ENCODE measurements at regions not wholly inside any gene's neighbourhood (a gene's known extent, or its start where the extent isn't known, plus 50 kb on each side); places are given as distances from the start of the nearest gene placed in this dataset.

DNA sequence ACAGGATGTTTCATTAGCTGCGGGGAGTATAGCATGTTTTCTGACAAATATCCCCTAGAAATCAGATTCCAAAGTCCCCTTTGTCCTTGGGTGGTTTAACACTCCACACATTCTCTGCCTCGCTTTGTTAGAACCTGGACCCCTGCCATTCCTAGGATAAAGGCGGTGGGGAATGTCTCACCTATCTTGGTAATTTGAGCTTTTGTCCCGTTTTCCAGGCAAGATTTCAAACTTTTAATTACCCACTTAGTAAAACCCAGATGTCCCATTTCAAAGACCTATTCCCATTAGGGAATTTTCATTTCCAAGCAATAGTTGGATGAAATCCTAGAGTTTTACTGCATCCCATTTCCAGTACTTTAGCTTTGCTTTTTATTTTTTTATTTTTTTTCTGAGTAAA lies 501.0 kb upstream of the MAP3K7 start:
- DNase-seq (no peak), FAIRE-seq (no peak)
- Histone ChIP-seq H3K4me1 (ENCODE audit: control insufficient read depth in 3 of 3, insufficient read depth in 2 of 3, low read depth in 1 of 3, low read length in 2 of 3) (no peaks in the 10 kb centered on the region), H3K9me3 (ENCODE audit: control insufficient read depth in 2 of 2, insufficient read depth in 1 of 2, low read depth in 1 of 2, low read length in 1 of 2) (no peaks in the 10 kb centered on the region), H3K36me3 (ENCODE audit: control insufficient read depth in 3 of 3, insufficient read depth in 2 of 3, low read depth in 1 of 3, low read length in 3 of 3) (no peaks in the 10 kb centered on the region), H3K4me3 (ENCODE audit: low read depth in 1 of 3, low read length in 3 of 3) (no peak overlapping the region), H3K27ac (ENCODE audit: low read depth in 1 of 3, low read length in 2 of 3) (no peak overlapping the region), H3K27me3 (ENCODE audit: control insufficient read depth in 3 of 3, insufficient read depth in 3 of 3, low read length in 3 of 3) (no peaks in the 10 kb centered on the region)
- 59 to 62% (median 60%) methylated on average over 4 of the region's 4 CpGs for WGBS, 3 donors

- Histone ChIP-seq H3K4me1 (ENCODE audit: control insufficient read depth in 3 of 3, insufficient read depth in 2 of 3, low read depth in 1 of 3, low read length in 2 of 3) (peaks cover 0 to 12% (median 0%) of the 10 kb centered on the region in 3 donors), H3K27me3 (ENCODE audit: control insufficient read depth in 3 of 3, insufficient read depth in 3 of 3, low read length in 3 of 3) (no peaks in the 10 kb centered on the region), H3K36me3 (ENCODE audit: control insufficient read depth in 3 of 3, insufficient read depth in 2 of 3, low read depth in 1 of 3, low read length in 3 of 3) (no peaks in the 10 kb centered on the region), H3K9me3 (ENCODE audit: control insufficient read depth in 2 of 2, insufficient read depth in 1 of 2, low read depth in 1 of 2, low read length in 1 of 2) (no peaks in the 10 kb centered on the region), H3K4me3 (ENCODE audit: low read depth in 1 of 3, low read length in 3 of 3) (no peak overlapping the region), H3K27ac (ENCODE audit: low read depth in 1 of 3, low read length in 2 of 3) (no peak overlapping the region)
- 69 to 86% (median 85%) methylated on average over 5 of the region's 5 CpGs for WGBS, 3 donors
- FAIRE-seq (no peak), DNase-seq (no peak)
These were observed 496.3 kb upstream of the MAP3K7 start for GRCh38 chr6:91083211-91083610.

- H3K4me1 ChIP-seq (ENCODE audit: control insufficient read depth in 3 of 3, insufficient read depth in 2 of 3, low read depth in 1 of 3, low read length in 2 of 3) = peaks cover 0 to 12% (median 0%) of the 10 kb centered on the region in 3 donors
- H3K27ac ChIP-seq (ENCODE audit: low read depth in 1 of 3, low read length in 2 of 3) = no peak overlapping the region
- 60 to 67% (median 66%) methylated on average over 3 of the region's 3 CpGs for WGBS, 3 donors
- DNase-seq (peak in 1 of 2 donors; percentile 11), FAIRE-seq (no peak)
- H3K9me3 ChIP-seq (ENCODE audit: control insufficient read depth in 2 of 2, insufficient read depth in 1 of 2, low read depth in 1 of 2, low read length in 1 of 2) = no peaks in the 10 kb centered on the region
- no peak overlapping the region for H3K4me3 ChIP-seq (ENCODE audit: low read depth in 1 of 3, low read length in 3 of 3)
- no peaks in the 10 kb centered on the region for H3K36me3 ChIP-seq (ENCODE audit: control insufficient read depth in 3 of 3, insufficient read depth in 2 of 3, low read depth in 1 of 3, low read length in 3 of 3)
- no peaks in the 10 kb centered on the region for H3K27me3 ChIP-seq (ENCODE audit: control insufficient read depth in 3 of 3, insufficient read depth in 3 of 3, low read length in 3 of 3)
These were observed 495.5 kb upstream of the MAP3K7 start for GRCh38 chr6:91082311-91082832.

DNA sequence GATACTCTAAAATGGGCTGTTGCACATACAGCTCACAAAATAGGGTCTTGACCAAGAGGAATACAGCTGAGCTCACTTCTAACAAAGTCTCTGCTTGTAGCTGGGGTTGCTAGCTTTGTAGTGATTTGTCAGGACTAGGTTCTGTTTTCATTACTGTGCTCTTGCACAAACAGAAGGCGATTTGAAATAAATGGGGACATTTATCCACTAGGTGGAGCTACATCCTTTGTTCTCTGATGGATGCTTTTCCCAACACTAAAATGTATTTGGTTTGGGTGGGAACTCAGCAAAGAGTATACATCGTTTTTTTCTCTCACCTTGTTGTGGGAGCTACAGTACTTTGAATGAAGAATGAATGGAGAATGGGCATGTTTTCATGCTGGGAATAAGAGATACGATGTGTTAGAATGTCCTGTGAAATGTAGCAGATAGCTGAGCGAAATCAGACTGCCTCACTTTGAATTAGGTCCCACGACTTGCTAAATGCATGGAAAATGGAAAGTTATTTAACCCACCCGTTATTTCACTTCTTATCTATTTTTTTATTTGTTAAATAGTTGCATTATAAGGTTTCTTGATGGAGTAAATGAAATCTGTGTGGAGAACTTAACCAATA lies 494.7 kb upstream of the MAP3K7 start:
- Histone ChIP-seq H3K9me3 (ENCODE audit: control insufficient read depth in 2 of 2, insufficient read depth in 1 of 2, low read depth in 1 of 2, low read length in 1 of 2) (no peaks in the 10 kb centered on the region), H3K27ac (ENCODE audit: low read depth in 1 of 3, low read length in 2 of 3) (no peak overlapping the region), H3K27me3 (ENCODE audit: control insufficient read depth in 3 of 3, insufficient read depth in 3 of 3, low read length in 3 of 3) (no peaks in the 10 kb centered on the region), H3K4me3 (ENCODE audit: low read depth in 1 of 3, low read length in 3 of 3) (no peak overlapping the region), H3K36me3 (ENCODE audit: control insufficient read depth in 3 of 3, insufficient read depth in 2 of 3, low read depth in 1 of 3, low read length in 3 of 3) (no peaks in the 10 kb centered on the region), H3K4me1 (ENCODE audit: control insufficient read depth in 3 of 3, insufficient read depth in 2 of 3, low read depth in 1 of 3, low read length in 2 of 3) (peaks cover 0 to 12% (median 0%) of the 10 kb centered on the region in 3 donors)
- FAIRE-seq = no peak
- WGBS, 3 donors = 31 to 35% (median 33%) methylated on average over 6 of the region's 6 CpGs
- peak; percentile 58 to 74 for DNase-seq

DNA sequence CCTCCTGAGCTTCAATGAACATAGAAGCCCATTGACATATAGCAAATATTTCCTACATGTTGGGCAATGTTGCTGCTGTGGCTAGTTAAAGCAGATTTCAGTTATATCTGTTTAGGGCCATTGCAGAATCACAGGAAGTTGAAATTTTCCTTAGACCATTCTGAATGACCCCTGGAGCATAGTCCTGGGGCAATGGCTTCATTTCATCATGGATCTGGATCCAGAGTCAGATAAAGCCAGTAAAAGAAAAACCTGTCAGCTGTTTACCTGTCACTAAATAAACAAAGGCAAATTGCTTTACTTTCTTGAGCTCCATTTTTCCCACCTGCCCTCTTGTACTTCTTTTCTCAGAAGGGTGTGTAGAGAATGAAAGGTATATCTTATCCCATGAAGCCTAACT lies 494.0 kb upstream of the MAP3K7 start:
- DNase-seq (peak in 1 of 2 donors; percentile 60), FAIRE-seq (no peak)
- Histone ChIP-seq H3K4me3 (ENCODE audit: low read depth in 1 of 3, low read length in 3 of 3) (no peak overlapping the region), H3K27ac (ENCODE audit: low read depth in 1 of 3, low read length in 2 of 3) (no peak overlapping the region), H3K4me1 (ENCODE audit: control insufficient read depth in 3 of 3, insufficient read depth in 2 of 3, low read depth in 1 of 3, low read length in 2 of 3) (peaks cover 0 to 12% (median 0%) of the 10 kb centered on the region in 3 donors), H3K36me3 (ENCODE audit: control insufficient read depth in 3 of 3, insufficient read depth in 2 of 3, low read depth in 1 of 3, low read length in 3 of 3) (no peaks in the 10 kb centered on the region), H3K27me3 (ENCODE audit: control insufficient read depth in 3 of 3, insufficient read depth in 3 of 3, low read length in 3 of 3) (no peaks in the 10 kb centered on the region), H3K9me3 (ENCODE audit: control insufficient read depth in 2 of 2, insufficient read depth in 1 of 2, low read depth in 1 of 2, low read length in 1 of 2) (no peaks in the 10 kb centered on the region)

DNA sequence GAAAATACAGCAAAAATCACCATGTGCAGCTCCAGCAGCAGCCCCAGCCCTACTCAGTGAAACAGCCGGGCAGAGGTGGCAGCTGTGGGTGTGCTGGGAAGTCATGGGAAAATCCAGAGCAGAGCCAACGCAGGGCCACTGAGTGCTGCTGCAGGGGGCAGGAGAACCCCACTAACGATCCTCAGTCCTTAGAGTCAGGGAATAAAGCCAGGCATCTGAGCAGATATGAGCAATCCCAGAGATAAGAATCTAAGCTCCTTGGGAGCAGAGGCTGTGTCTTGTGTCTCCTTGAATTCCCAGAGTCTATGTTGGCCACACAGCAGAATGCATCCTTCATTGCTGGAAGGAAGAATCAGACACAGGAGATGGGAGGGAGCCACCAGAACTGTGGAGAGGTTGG lies 493.1 kb upstream of the MAP3K7 start:
- no peaks in the 10 kb centered on the region for H3K9me3 ChIP-seq (ENCODE audit: control insufficient read depth in 2 of 2, insufficient read depth in 1 of 2, low read depth in 1 of 2, low read length in 1 of 2)
- no peak overlapping the region for H3K4me3 ChIP-seq (ENCODE audit: low read depth in 1 of 3, low read length in 3 of 3)
- FAIRE-seq = no peak
- H3K27me3 ChIP-seq (ENCODE audit: control insufficient read depth in 3 of 3, insufficient read depth in 3 of 3, low read length in 3 of 3) = no peaks in the 10 kb centered on the region
- no peak overlapping the region for H3K27ac ChIP-seq (ENCODE audit: low read depth in 1 of 3, low read length in 2 of 3)
- H3K36me3 ChIP-seq (ENCODE audit: control insufficient read depth in 3 of 3, insufficient read depth in 2 of 3, low read depth in 1 of 3, low read length in 3 of 3) = no peaks in the 10 kb centered on the region
- peaks cover 0 to 12% (median 0%) of the 10 kb centered on the region in 3 donors for H3K4me1 ChIP-seq (ENCODE audit: control insufficient read depth in 3 of 3, insufficient read depth in 2 of 3, low read depth in 1 of 3, low read length in 2 of 3)
- no peak for DNase-seq
- 54 to 73% (median 71%) methylated on average over 3 of the region's 3 CpGs for WGBS, 3 donors

- H3K27me3 ChIP-seq (ENCODE audit: control insufficient read depth in 3 of 3, insufficient read depth in 3 of 3, low read length in 3 of 3) = no peaks in the 10 kb centered on the region
- DNase-seq (no peak), FAIRE-seq (no peak)
- no peaks in the 10 kb centered on the region for H3K9me3 ChIP-seq (ENCODE audit: control insufficient read depth in 2 of 2, insufficient read depth in 1 of 2, low read depth in 1 of 2, low read length in 1 of 2)
- WGBS, 3 donors = 20 to 61% (median 36%) methylated on average over 5 of the region's 5 CpGs
- no peak overlapping the region for H3K4me3 ChIP-seq (ENCODE audit: low read depth in 1 of 3, low read length in 3 of 3)
- H3K27ac ChIP-seq (ENCODE audit: low read depth in 1 of 3, low read length in 2 of 3) = no peak overlapping the region
- H3K36me3 ChIP-seq (ENCODE audit: control insufficient read depth in 3 of 3, insufficient read depth in 2 of 3, low read depth in 1 of 3, low read length in 3 of 3) = no peaks in the 10 kb centered on the region
- peaks cover 0 to under 1% (median 0%) of the 10 kb centered on the region in 3 donors for H3K4me1 ChIP-seq (ENCODE audit: control insufficient read depth in 3 of 3, insufficient read depth in 2 of 3, low read depth in 1 of 3, low read length in 2 of 3)
These were observed 488.5 kb upstream of the MAP3K7 start for GRCh38 chr6:91075244-91075976.

DNA sequence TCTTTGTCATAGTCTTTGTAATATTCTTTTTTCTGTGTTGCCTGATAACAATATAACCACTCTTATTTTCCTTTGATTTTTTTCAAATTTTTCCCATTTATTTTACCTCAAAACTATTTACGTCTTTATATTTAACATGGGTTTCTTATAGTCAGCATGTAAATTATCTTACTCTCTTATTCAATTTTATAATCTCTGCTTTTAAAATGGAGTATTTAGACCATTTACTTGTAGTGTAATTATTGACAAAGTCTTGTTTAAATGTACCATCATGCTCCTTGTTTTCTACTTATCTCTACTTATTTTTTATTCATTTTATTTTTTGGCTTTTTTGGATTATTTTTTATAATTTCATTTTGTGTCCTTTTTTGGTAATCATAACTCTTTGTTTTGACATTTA lies 476.5 kb upstream of the MAP3K7 start:
- no peak overlapping the region for H3K4me3 ChIP-seq (ENCODE audit: low read depth in 1 of 3, low read length in 3 of 3)
- H3K9me3 ChIP-seq (ENCODE audit: control insufficient read depth in 2 of 2, insufficient read depth in 1 of 2, low read depth in 1 of 2, low read length in 1 of 2) = peaks cover 0 to 9% of the 10 kb centered on the region in 2 donors
- no peaks in the 10 kb centered on the region for H3K36me3 ChIP-seq (ENCODE audit: control insufficient read depth in 3 of 3, insufficient read depth in 2 of 3, low read depth in 1 of 3, low read length in 3 of 3)
- H3K27ac ChIP-seq (ENCODE audit: low read depth in 1 of 3, low read length in 2 of 3) = no peak overlapping the region
- H3K27me3 ChIP-seq (ENCODE audit: control insufficient read depth in 3 of 3, insufficient read depth in 3 of 3, low read length in 3 of 3) = no peaks in the 10 kb centered on the region
- FAIRE-seq (peak; percentile 36), DNase-seq (no peak)
- 94 to 96% (median 95%) methylated on average over 1 of the region's 1 CpG for WGBS, 3 donors
- H3K4me1 ChIP-seq (ENCODE audit: control insufficient read depth in 3 of 3, insufficient read depth in 2 of 3, low read depth in 1 of 3, low read length in 2 of 3) = no peaks in the 10 kb centered on the region
